ENCODE measurements at regions not wholly inside any gene's neighbourhood (a gene's known extent, or its start where the extent isn't known, plus 50 kb on each side); places are given as distances from the start of the nearest gene placed in this dataset.

DNA sequence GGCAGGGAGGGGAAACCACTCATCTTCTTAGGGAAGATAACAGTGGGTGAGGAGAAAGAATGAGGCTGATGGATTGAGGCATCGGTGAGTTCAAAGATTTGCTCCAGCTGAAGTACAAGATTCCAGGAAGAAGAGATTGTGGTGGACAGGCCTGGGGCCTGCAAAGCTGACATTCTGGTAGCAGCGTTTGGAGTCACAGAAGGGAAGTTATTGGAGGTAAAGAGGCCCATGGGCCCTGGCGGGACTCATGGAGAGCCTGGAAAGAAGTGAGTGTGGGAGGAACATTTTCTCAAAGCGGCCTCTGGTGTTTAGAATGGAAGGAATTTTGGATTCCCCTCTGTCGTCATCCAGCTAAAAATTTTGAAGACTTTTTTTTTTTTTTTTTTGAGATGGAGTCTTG is 160.0 kb upstream of the KLF6 start:
- Histone ChIP-seq H3K9me3 (no peaks in the 10 kb centered on the region), H3K4me1 (ENCODE audit: control insufficient read depth in 1 of 2, low read depth in 2 of 2) (peaks cover 7 to 37% of the 10 kb centered on the region in 2 donors), H3K27ac (peak overlapping the region; percentile 69 to 82), H3K27me3 (replicated peaks; ENCODE audit: insufficient read depth) (no peaks in the 10 kb centered on the region), H3K4me3 (no peak overlapping the region), H3K36me3 (no peaks in the 10 kb centered on the region)
- TF ChIP-seq CTCF (IDR thresholded peaks at IDR 0.05), result no peak
- DNase-seq (ENCODE audit: low spot score) (no peak), ATAC-seq (ENCODE audit: insufficient number of reproducible peaks, low FRiP score, low read depth) (no peak)

- Histone ChIP-seq H3K27ac (peak overlapping the region; percentile 69 to 82), H3K9me3 (no peaks in the 10 kb centered on the region)
Observed at GRCh38 chr10:3944591-3944990, 159.6 kb upstream of the KLF6 start.

DNA sequence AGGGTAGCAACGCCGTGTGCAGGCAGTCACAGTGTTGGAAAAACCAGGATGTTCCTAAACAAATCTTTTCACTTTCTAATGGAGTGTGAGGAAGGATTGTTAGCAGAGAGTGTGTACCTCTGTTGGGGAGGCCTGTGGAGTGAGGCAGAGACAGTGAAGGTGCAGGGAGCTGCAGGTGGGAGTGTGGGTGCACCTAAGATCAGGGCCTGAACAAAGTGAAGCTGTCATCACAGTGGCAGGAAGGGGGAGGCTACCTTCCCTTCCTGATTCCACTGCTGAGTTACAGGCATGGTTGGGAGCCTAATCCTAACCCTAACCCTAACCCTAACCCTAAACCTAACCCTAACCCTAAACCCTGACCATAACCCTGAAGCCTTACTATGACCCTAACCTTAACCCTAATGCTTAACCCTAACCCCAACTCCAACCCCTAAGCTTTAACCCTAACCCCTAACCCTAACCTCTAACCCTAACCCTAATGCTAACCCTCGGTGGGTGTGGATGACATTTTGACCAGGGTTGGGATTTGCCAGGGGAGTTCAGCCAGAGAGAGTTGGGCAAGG is 158.8 kb upstream of the KLF6 start:
- Histone ChIP-seq H3K4me3 (no peak overlapping the region), H3K36me3 (no peaks in the 10 kb centered on the region), H3K27ac (peak overlapping the region; percentile 53 to 71), H3K27me3 (replicated peaks; ENCODE audit: insufficient read depth) (no peaks in the 10 kb centered on the region), H3K9me3 (no peaks in the 10 kb centered on the region), H3K4me1 (ENCODE audit: control insufficient read depth in 1 of 2, low read depth in 2 of 2) (peaks cover 7 to 37% of the 10 kb centered on the region in 2 donors)
- DNase-seq (ENCODE audit: low spot score) (no peak), ATAC-seq (ENCODE audit: insufficient number of reproducible peaks, low FRiP score, low read depth) (no peak)
- no peak for TF ChIP-seq CTCF (IDR thresholded peaks at IDR 0.05)

More at GRCh38 chr10:3944591-3944990, 159.6 kb upstream of the KLF6 start:
- ATAC-seq (ENCODE audit: insufficient number of reproducible peaks, low FRiP score, low read depth), result no peak
- TF ChIP-seq CTCF (IDR thresholded peaks at IDR 0.05), result no peak
- H3K4me3 ChIP-seq, result no peak overlapping the region
- peaks cover 7 to 37% of the 10 kb centered on the region in 2 donors for H3K4me1 ChIP-seq (ENCODE audit: control insufficient read depth in 1 of 2, low read depth in 2 of 2)
- no peaks in the 10 kb centered on the region for H3K27me3 ChIP-seq (replicated peaks; ENCODE audit: insufficient read depth)
- DNase-seq (ENCODE audit: low spot score), result no peak
- H3K36me3 ChIP-seq, result no peaks in the 10 kb centered on the region

GRCh38 chr10:3942937-3943489 is 158.0 kb upstream of the KLF6 start:
- no peak for ATAC-seq (ENCODE audit: insufficient number of reproducible peaks, low FRiP score, low read depth)
- no peak overlapping the region for H3K4me3 ChIP-seq
- peak overlapping the region; percentile 53 to 71 for H3K27ac ChIP-seq
- no peaks in the 10 kb centered on the region for H3K27me3 ChIP-seq (replicated peaks; ENCODE audit: insufficient read depth)
- H3K9me3 ChIP-seq, result no peaks in the 10 kb centered on the region
- H3K36me3 ChIP-seq, result no peaks in the 10 kb centered on the region
- no peak for DNase-seq (ENCODE audit: low spot score)
- peaks cover 7 to 37% of the 10 kb centered on the region in 2 donors for H3K4me1 ChIP-seq (ENCODE audit: control insufficient read depth in 1 of 2, low read depth in 2 of 2)
- no peak for TF ChIP-seq CTCF (IDR thresholded peaks at IDR 0.05)

- no peak for DNase-seq (ENCODE audit: low spot score)
- no peak overlapping the region for H3K4me3 ChIP-seq
Observed at GRCh38 chr10:3941676-3942075, 156.7 kb upstream of the KLF6 start.

More at GRCh38 chr10:3941676-3942075, 156.7 kb upstream of the KLF6 start:
- TF ChIP-seq CTCF (IDR thresholded peaks at IDR 0.05), result no peak
- Histone ChIP-seq H3K4me1 (ENCODE audit: control insufficient read depth in 1 of 2, low read depth in 2 of 2) (peaks cover 4 to 32% of the 10 kb centered on the region in 2 donors), H3K27ac (peak overlapping the region in 1 of 2 donors; percentile 71), H3K36me3 (no peaks in the 10 kb centered on the region), H3K27me3 (replicated peaks; ENCODE audit: insufficient read depth) (no peaks in the 10 kb centered on the region), H3K9me3 (no peaks in the 10 kb centered on the region)
- no peak for ATAC-seq (ENCODE audit: insufficient number of reproducible peaks, low FRiP score, low read depth)
